GM19025 (cell line): ENCODE measurements at regions not wholly inside any gene's neighbourhood (a gene's known extent, or its start where the extent isn't known, plus 50 kb on each side); places are given as distances from the start of the nearest gene placed in this dataset.

Experiments
- ATAC-seq: cut with Tn5 transposase; IDR thresholded peaks from one replicate; pipeline ENCODE4 v1.9.1; 2021; ENCODE audit warnings: mild to moderate bottlenecking, low read depth, moderate library complexity; ENCODE audit not compliant: unreplicated experiment

DNA sequence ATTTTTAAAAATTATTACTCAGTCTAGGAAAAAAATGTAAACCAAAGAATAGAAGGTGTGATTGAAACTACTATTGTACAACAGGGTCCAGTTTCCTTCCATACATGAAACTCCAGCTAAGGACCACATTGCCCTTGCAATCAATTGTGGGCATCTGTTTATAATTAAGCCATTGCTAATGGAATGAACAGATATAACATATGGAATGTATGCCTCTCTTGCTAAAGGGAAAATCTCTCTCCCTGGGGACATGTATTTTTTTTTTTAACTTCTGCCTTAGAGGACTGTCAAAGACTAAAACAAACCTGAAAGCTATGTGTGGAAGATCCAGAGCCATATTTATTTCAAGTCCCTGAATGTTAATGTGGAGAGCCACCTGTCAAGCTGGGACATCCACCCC is 336.8 kb upstream of the MANEA start:
- no peak for ATAC-seq

DNA sequence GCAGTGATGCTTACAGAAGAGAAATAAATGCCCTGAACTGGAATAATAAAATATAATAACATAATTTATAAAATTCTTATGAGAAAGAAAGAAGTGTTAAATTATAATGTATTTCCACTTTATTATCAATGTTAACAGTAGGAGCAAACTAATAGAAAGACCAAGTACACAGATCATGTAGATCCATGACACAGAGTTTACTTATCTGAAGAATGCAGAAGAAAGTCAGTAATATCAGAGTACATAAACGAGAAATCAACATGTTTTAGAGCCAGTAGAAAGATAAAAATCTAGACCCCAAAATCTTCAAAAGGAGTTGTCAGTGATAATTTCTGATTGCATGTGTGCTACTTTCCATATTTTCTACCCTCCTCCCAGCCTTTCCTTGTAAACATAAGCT is 334.8 kb upstream of the MANEA start:
- ATAC-seq: no peak

DNA sequence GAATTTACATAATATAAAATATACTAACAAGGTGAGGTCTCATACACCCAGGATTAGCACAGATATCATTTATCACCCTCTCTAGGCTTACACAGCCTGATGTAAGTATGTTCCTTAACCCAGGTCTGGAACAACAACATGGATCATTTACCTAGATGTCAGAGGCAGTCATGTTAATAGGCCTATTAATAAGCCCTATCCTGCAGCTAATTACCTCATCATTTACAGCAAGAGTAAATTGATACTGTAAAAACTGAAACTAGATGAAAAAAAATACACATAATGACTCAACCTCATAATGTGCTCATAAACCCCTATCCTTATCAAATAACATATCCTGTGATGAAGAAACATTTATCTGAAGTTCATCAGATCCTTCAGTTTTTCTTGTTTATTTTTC is 334.3 kb upstream of the MANEA start:
- no peak for ATAC-seq

DNA sequence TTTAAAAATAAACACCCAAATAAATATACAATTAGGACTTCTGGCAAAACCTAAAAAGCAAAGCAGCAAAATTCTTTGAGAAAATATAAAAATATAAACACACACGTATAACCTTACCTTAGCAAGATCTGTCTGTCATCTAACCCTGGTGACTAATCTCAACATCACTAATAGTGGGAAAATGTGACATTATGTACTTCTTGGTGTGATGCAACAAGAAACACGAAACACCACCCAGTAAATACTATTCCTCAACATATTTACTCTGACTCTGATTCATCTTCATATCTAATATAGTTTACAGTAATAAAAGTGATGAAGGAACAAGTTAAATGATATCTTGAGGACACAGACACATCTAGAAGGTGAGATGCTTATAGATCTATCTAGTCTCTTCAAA is 332.6 kb upstream of the MANEA start:
- no peak for ATAC-seq

DNA sequence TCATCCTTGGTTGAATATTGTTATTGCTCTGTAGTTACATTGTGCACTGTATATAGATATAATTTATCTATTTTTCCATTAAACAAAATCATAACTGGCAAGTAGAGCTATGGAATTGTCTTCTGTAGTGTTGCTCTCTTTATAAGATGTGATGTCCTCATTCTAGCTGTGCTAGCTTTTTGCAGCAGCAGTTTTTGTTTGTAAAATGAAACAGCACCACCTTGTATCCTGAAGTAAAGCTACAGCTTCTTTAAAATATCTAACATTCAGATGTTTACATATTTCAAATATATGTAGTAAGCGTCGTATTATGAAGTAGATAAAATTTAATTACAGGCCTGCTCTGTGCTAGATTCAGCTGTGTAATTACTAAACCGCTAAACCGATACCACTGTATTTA is 328.8 kb upstream of the MANEA start:
- ATAC-seq: no peak

DNA sequence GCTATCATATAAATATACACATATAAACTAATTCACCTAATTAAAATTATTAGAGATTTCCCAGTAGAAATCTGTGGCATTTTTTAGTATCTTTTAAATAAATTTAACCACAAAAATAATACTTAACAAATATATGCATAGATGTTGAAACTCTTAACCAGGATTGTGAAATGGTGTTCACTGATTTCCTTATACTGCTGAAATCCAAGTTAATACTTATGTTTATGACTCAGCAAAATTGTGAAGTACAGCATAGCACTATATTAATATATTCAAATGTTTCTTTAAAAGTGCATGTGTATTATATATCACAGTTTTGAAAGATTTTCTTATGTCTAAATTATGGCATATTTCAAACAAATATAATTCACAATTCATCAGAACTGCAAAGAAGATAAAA is 328.2 kb upstream of the MANEA start:
- no peak for ATAC-seq

DNA sequence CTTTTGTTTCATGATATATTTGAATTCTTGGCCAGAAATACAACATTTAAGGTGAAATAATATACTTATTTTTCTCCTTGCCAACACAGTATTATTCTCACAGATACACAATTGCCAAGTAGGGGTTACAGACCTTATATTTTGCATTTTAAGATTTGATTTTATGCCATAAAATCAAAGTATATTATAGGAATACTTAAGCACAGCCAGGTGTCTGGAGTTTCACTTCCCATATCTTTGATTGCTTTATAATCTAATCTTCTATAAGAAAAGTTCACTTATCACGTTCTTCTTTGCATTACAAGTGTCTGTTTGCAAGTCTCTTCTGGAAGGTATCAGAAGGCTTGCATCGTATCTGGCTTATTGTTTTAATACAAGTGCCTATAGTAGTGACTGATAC is 327.7 kb upstream of the MANEA start:
- no peak for ATAC-seq

DNA sequence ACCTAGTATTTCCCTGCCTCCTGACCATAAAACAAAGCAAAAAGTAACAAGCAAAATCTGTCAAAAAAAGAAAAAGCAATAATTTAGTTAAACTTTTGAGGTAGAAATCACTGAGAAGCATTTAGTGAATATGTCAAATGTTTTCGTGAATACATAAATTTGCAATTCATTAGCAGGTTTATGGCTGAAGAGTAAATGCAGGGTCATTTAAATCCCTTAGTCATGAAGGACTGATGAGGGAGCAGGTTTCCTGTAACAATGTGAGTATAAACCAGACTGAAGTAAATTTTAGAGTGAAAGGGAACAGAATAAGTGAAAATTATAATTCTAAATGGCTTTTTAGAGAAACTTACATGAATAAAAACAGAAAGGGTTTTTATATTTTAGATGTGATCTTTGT is 313.5 kb upstream of the MANEA start:
- ATAC-seq: no peak

DNA sequence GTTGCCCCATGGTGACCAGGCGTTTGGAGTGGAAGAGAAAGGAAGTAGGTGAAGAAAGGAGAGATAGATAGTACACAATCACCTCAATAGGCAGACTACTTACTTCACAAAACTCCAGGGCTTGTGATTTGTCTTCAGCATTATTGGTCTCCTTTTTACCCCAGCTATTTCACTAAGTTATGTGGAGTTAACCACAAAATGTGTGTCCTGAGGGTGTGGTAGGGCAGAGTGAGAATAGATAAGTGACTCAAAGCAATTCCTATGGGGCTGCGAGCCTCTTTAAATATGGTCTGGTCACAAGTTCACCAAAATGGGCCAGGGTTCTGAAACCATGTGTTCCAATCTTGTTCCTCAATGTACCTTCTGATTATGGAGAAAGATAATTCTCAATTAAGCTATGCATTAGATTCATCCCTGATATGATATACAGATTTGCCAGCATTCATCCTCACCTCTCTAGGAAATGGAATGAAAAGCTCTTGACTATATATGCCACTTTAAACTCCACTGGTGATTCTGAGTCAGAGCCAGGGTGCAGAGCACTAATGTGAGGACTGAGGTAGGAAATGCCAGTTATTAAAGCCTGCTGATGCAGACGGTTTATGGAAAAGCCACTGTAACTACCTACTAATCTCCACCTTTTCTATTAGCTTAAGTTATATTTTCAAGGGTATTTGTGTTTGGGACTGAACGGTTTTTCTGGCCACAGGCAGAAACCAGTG is 310.6 kb upstream of the MANEA start:
- ATAC-seq: no peak

DNA sequence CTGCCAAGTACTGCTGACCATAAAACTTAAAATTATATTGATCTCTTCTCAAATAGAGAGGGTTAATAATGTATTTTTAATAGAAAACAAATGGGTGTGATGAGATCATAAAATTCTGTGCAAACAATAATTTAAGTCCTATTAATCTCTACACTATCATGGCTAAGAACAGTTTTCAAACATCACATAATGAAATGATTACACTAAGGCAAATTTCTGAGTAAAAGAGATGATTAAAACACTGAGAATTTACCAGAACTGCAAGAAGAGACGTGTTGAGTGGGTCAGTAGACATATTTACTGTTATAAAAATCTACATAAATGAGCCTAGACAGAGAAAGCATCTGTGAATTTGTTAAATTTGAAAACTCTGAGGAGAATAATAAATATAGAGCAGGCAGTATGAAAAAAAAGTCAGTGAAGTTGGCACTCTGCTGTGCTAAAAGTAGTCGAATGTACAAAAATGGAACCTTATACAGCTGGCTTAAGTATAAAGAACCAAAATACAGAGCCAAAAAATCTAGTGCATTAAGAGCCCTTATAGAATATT is 302.6 kb upstream of the MANEA start:
- no peak for ATAC-seq

DNA sequence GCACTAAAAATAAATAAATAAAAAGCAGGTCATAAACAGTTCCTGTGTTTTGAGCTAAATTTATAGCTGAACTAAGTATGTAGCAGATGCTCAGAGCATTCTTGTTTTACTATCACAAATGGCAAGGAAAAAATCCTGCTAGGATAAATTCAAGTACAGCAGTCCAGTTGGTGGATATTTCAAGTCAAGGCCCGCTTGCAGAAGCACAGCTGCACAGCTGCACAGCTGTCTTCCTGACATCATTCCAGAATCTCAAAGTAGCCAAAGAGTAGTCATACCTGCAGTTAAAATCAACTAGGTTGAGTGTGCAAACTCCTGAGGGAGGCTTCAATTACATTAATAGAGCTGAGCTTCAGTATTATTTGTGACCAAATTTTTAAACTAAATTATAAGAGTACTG is 297.7 kb upstream of the MANEA start:
- ATAC-seq: no peak

DNA sequence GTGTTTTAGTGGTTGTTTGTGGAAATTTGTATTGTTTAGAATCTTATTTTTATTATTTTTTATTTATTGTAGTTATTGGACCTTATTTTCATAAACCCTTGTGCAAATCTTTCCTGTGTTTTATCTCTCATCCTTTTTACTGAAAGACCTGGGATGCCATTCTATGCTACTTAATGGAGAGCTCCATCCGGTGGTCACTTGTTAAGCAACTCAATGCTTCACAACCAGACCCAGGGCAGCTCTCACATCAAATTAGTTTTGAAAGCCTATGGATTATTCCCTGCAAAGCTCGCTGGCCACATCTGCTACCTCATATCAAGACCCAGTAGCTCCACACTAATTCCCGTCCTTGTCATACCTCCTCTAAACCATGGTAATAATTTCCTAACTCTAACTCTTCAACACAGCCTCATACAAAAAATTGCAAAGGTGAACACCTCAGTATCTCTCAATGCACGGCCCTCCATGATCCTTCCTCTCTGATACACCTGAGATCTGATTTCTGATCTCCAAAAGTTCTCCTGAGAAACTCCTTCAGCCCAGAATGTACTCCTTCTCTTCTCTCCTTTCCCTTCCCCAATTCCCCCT is 296.6 kb upstream of the MANEA start:
- ATAC-seq: no peak

DNA sequence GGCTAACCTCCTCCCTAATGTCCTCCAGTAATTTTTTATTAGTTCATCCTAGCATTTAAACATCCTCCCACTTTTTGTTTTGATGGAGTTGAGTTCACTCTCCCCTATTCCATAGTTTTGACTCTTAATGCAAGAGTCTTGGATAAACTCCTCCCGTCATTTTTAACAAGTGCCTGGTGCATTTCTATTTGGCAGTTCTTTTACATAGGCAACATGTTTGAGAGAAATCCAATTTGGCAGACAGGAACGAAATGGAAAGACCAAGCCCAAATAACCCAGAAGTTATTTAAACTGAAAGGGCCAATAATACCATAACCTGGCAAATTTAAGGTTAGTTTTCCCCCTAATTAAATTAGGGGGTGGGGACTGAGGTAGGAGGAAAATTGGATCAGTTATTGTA is 291.5 kb upstream of the MANEA start:
- no peak for ATAC-seq

DNA sequence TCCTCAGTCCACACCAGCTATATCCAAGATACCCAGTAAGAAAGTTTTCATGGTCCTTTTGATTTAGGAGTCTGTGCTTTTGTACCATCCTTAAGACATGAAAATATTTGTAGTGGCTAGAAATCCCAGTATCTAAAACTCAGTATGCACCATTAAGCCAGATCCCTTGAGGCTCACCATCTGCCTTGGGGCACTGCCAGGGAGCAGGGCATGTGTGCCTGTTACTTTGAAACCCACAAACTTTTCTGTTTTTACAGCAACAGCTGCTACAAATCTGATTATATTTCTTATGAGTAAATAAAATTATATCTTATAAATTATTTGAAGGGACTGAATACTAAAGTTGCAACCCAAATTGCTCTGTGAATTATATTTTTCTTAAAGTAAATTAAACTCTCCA is 290.5 kb upstream of the MANEA start:
- no peak for ATAC-seq

DNA sequence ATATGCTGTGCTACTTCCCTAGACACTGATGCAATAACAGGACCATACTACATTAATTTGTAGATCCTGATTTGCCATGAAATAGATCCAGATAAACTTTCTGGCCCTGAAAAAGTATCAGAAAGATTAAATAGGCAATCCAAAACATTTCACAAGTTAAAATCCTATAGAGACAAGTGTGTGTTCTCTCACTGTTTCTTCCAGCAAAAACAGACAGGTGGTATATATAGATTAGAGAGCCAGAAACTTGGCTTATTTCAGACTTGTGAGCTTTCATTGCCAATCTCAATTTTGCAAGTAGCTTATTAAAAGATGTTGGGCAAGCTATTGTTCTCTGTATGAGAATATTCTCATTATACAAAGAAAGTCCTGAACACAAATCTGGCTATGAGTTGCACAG is 289.1 kb upstream of the MANEA start:
- ATAC-seq: no peak

DNA sequence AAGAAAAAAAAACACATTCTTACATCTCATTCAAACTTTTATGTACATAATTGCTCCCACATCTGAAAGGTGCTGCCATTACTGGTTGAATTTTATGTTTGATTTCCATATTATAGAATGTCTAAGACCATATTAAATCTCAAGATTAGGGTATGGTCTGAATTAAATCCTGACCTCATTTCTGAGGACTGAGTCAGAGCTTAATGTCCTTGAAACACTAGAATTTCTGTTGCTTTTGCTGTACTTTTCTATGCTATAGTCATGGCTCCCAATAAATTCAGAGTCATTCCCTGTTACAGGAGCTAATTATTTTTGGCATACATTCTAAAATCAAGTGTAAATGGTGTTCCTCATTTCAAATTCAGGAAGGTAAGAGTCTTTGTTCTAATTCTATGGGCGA is 285.3 kb upstream of the MANEA start:
- no peak for ATAC-seq

DNA sequence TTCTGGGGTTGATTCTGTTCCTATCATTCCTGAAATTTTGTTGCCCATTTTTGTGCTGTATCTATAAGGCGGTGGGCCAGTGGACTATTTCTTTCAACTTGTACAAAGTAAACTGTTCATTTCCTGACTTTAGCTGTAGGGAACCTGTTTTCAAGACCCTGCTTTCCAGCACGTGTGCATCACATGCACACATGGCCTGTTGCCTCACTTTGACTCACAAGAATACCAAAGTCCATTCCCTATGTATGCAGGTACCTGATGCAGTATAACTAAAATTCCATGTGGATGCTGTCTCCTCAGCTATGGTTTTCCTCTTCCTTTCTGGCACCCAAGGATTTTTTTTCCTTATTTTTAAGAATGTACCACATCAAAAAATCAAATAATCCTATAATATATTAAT is 284.1 kb upstream of the MANEA start:
- no peak for ATAC-seq

DNA sequence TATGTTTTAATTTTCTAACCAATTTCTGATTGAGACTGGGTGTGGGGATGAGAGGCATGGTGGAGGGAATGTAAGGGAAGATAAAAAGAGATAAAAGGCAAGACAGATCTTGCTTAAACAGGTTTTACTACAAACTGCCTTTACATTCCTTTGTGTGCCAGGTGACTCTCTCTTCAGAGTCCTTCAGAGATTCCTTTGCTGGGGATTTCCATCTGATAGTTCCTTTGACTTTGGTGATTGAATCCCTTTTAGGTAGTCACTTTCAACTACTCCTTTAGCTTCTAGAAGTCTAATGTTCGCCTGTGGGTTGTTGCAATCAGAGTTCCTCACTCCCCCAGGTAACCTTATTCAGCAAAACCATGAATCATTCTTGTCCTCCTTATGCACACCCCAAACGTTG is 283.3 kb upstream of the MANEA start:
- no peak for ATAC-seq

DNA sequence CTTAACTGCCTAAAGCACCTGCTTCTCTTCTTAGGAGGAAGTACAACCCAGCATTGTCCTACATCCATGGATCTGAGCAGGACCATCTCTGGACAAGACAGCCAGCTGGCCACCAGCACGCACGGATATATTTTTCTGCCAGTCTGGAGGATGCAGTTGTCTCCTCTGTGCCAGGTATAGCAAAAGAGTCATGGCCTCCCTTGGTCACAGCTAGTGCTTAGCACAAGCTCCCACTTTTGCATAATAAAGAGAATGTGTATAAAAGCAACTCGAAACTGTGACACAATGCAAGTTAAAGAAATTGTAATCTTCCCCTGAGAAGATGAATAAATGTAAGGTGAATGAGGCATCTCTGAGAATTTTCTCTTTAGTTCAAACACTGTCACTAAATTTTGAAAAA is 267.8 kb upstream of the MANEA start:
- no peak for ATAC-seq

DNA sequence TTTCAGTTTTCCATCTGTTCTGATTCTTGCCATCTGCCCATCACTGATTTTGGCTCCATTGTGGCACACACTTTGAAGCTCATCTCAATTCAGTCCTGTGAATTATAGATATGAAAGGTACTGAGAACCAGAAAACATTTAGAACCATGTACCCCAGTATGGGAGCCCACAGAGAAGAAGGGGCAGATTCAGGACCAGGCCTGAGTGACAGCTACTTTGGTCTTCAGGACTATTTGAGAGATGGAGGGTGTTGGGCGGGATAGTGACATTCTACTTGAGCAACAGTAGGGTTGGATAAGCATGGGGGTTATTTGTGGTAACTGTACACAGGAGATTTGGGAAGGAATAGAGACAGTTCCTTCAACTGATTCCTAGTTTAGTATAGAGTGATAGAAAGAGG is 259.2 kb upstream of the MANEA start:
- no peak for ATAC-seq

DNA sequence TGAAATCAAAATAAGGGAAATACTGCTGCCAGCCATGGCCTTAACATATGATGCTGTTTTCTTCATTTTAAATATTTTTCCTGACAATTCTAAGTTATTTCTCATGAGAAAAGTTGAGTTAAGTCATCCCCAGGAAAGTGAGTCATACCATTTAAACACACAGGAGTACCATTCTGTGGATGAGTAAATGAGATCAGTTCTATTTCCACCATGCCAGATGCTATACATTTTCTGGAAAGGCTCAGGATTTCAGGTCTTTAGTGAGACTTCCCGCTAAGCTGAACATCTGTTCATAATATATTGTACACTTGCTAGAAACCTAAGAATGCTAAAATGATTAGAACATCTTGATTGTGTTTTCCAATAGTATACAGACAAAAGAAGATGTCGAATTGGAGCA is 256.2 kb upstream of the MANEA start:
- ATAC-seq: no peak

DNA sequence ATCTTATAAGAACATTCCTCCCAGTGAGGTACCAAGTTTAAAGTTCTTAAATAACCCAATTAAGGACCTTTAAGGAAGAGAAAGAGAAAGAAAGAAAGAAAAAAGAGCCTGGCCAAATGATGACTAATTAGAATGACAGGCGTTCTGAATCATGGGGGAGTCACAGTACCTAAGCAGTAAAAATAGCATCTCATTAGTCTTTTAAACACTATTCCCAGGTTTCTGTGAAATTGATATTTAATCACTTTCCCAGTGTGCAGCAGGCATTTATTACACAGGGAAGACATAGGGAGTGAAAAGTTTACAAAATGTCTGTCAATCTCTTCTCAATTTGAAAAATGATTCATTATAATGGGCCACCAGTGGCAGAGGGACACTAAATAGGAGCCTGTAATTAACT is 251.4 kb upstream of the MANEA start:
- no peak for ATAC-seq
